HG03439 (cell line): ENCODE measurements at regions not wholly inside any gene's neighbourhood (a gene's known extent, or its start where the extent isn't known, plus 50 kb on each side); places are given as distances from the start of the nearest gene placed in this dataset.

Experiments used
- ATAC-seq: cut with Tn5 transposase; IDR thresholded peaks from one replicate; pipeline ENCODE4 v1.9.1; 2021; ENCODE audit warnings: mild to moderate bottlenecking, moderate library complexity; ENCODE audit not compliant: unreplicated experiment

- ATAC-seq, result no peak
Observed at GRCh38 chr12:22982635-22983034, 357.7 kb downstream of the ETNK1 start.

GRCh38 chr12:22986997-22987396 lies 362.0 kb downstream of the ETNK1 start:
- ATAC-seq, result no peak

- ATAC-seq, result no peak
Observed at GRCh38 chr12:22990501-22990900, 365.5 kb downstream of the ETNK1 start.

GRCh38 chr12:22991250-22991844 lies 366.4 kb downstream of the ETNK1 start:
- no peak for ATAC-seq

GRCh38 chr12:22993609-22994315 lies 368.8 kb downstream of the ETNK1 start:
- no peak for ATAC-seq

GRCh38 chr12:22994316-22994675 lies 369.3 kb downstream of the ETNK1 start:
- no peak for ATAC-seq

GRCh38 chr12:23001487-23001886 lies 376.5 kb downstream of the ETNK1 start:
- no peak for ATAC-seq

- no peak for ATAC-seq
Observed at GRCh38 chr12:23002381-23002780, 377.4 kb downstream of the ETNK1 start.

GRCh38 chr12:23004473-23005020 lies 379.6 kb downstream of the ETNK1 start:
- no peak for ATAC-seq

- ATAC-seq, result no peak
Observed at GRCh38 chr12:23005387-23005786, 380.4 kb downstream of the ETNK1 start.

- no peak for ATAC-seq
Observed at GRCh38 chr12:23006413-23006812, 381.4 kb downstream of the ETNK1 start.

- no peak for ATAC-seq
Observed at GRCh38 chr12:23008623-23009022, 383.7 kb downstream of the ETNK1 start.

GRCh38 chr12:23014749-23015148 lies 389.8 kb downstream of the ETNK1 start:
- ATAC-seq, result no peak

GRCh38 chr12:23025372-23026016 lies 400.5 kb downstream of the ETNK1 start:
- ATAC-seq, result no peak

- ATAC-seq, result no peak
Observed at GRCh38 chr12:23028158-23028802, 403.3 kb downstream of the ETNK1 start.

GRCh38 chr12:23029185-23029584 lies 404.2 kb downstream of the ETNK1 start:
- ATAC-seq, result no peak

- no peak for ATAC-seq
Observed at GRCh38 chr12:23039834-23040233, 414.9 kb downstream of the ETNK1 start.

- ATAC-seq, result no peak
Observed at GRCh38 chr12:23041774-23042173, 416.8 kb downstream of the ETNK1 start.

- no peak for ATAC-seq
Observed at GRCh38 chr12:23043646-23044045, 418.7 kb downstream of the ETNK1 start.

- no peak for ATAC-seq
Observed at GRCh38 chr12:23049180-23049579, 424.2 kb downstream of the ETNK1 start.

GRCh38 chr12:23055004-23055403 lies 430.0 kb downstream of the ETNK1 start:
- ATAC-seq, result no peak

GRCh38 chr12:23057571-23057970 lies 432.6 kb downstream of the ETNK1 start:
- ATAC-seq, result no peak
